Uterus (tissue), 2 donors: ENCODE measurements at regions not wholly inside any gene's neighbourhood (a gene's known extent, or its start where the extent isn't known, plus 50 kb on each side); places are given as distances from the start of the nearest gene placed in this dataset.

ENCODE experiments used
- CTCF ChIP-seq, 4 experiments: fragments of 200-600 bp in 2 of 4; fragments of 450-650 bp in 2 of 4; sonication (generic) in 2 of 4; IDR thresholded peaks; one replicate each; pipeline ENCODE4 v1.5.1; 2016 to 2019; ENCODE audit warnings: antibody characterized with exemption in 4 of 4, mild to moderate bottlenecking in 2 of 4, moderate library complexity in 1 of 4
- POLR2A ChIP-seq, 2 donors: fragments of 450-650 bp; IDR thresholded peaks; one replicate each; pipeline ENCODE4 v1.6.1; 2016; ENCODE audit warnings: antibody characterized with exemption in 2 of 2, mild to moderate bottlenecking in 1 of 2, moderate library complexity in 1 of 2

DNA sequence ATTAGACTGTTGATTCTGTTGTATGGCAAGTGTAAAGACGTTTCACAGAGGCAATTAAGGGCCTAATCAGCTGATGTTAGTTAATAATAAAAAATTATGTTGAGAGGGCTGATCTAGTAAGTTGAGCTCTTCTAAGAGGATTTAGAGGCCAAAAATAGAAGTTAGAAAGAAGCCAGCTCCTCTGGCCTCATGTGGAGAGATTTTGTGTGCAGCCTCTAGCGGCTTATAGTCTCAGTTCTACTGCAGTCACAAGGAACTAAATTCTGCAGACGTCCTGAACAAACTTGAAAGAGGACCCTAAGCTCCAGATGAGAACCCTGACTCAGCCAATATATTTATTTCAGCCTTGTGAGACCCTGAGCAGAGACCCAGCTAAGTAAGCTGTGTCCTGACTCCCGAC is 498.6 kb downstream of the BTBD3 start:
- no peak for TF ChIP-seq POLR2A (IDR thresholded peaks at IDR 0.05)
- no peak for TF ChIP-seq CTCF (IDR thresholded peaks at IDR 0.05)
